ENCODE measurements at regions not wholly inside any gene's neighbourhood (a gene's known extent, or its start where the extent isn't known, plus 50 kb on each side); places are given as distances from the start of the nearest gene placed in this dataset.

GRCh38 chr6:1257778-1258177 is 54.1 kb upstream of the FOXQ1 start:
- no peak for DNase-seq (ENCODE audit: low spot score)

GRCh38 chr6:1256435-1257008 is 55.4 kb upstream of the FOXQ1 start:
- DNase-seq (ENCODE audit: low spot score), result no peak

- DNase-seq (ENCODE audit: low spot score), result peak; percentile 74
Observed at GRCh38 chr6:1255636-1256365, 56.1 kb upstream of the FOXQ1 start.

GRCh38 chr6:1254326-1254725 is 57.6 kb upstream of the FOXQ1 start:
- DNase-seq (ENCODE audit: low spot score), result no peak

GRCh38 chr6:1253816-1254215 is 58.1 kb upstream of the FOXQ1 start:
- DNase-seq (ENCODE audit: low spot score), result no peak

GRCh38 chr6:1251198-1252155 is 60.4 kb upstream of the FOXQ1 start:
- DNase-seq (ENCODE audit: low spot score), result no peak

- no peak for DNase-seq (ENCODE audit: low spot score)
Observed at GRCh38 chr6:1250489-1251197, 61.3 kb upstream of the FOXQ1 start.

- DNase-seq (ENCODE audit: low spot score), result no peak
Observed at GRCh38 chr6:1247894-1248293, 64.0 kb upstream of the FOXQ1 start.

- DNase-seq (ENCODE audit: low spot score), result no peak
Observed at GRCh38 chr6:1247056-1247455, 64.8 kb upstream of the FOXQ1 start.

- no peak for DNase-seq (ENCODE audit: low spot score)
Observed at GRCh38 chr6:1244941-1245340, 67.0 kb upstream of the FOXQ1 start.

GRCh38 chr6:1244278-1244677 is 67.6 kb upstream of the FOXQ1 start:
- no peak for DNase-seq (ENCODE audit: low spot score)

GRCh38 chr6:1242446-1242845 is 69.5 kb upstream of the FOXQ1 start:
- peak; percentile 69 for DNase-seq (ENCODE audit: low spot score)

GRCh38 chr6:1242021-1242420 is 69.9 kb upstream of the FOXQ1 start:
- DNase-seq (ENCODE audit: low spot score), result no peak

GRCh38 chr6:1240766-1241318 is 71.1 kb upstream of the FOXQ1 start:
- DNase-seq (ENCODE audit: low spot score), result peak; percentile 24

- no peak for DNase-seq (ENCODE audit: low spot score)
Observed at GRCh38 chr6:1239805-1240204, 72.1 kb upstream of the FOXQ1 start.

- DNase-seq (ENCODE audit: low spot score), result no peak
Observed at GRCh38 chr6:1238040-1238439, 73.9 kb upstream of the FOXQ1 start.

GRCh38 chr6:1237636-1238035 is 74.3 kb upstream of the FOXQ1 start:
- no peak for DNase-seq (ENCODE audit: low spot score)

GRCh38 chr6:1235825-1236224 is 76.1 kb upstream of the FOXQ1 start:
- no peak for DNase-seq (ENCODE audit: low spot score)

GRCh38 chr6:1233924-1234323 is 78.0 kb upstream of the FOXQ1 start:
- no peak for DNase-seq (ENCODE audit: low spot score)

- no peak for DNase-seq (ENCODE audit: low spot score)
Observed at GRCh38 chr6:1232578-1232977, 79.3 kb upstream of the FOXQ1 start.

GRCh38 chr6:1231941-1232340 is 80.0 kb upstream of the FOXQ1 start:
- no peak for DNase-seq (ENCODE audit: low spot score)

Measured in AG20443 (cell line).